D721Med (cell line): ENCODE measurements at regions not wholly inside any gene's neighbourhood (a gene's known extent, or its start where the extent isn't known, plus 50 kb on each side); places are given as distances from the start of the nearest gene placed in this dataset.

Source experiments
- DNase-seq: peaks from one replicate; pipeline ENCODE4 v3.0.0; 2011; ENCODE audit warnings: low spot score; ENCODE audit not compliant: insufficient read length
- FAIRE-seq: peaks from 2 replicates; lab custom pipeline; 2011; peaks lifted over from hg19 to GRCh38; lab: Jason Lieb, UNC
- TF ChIP-seq, protein P1 (sequence below): IDR thresholded peaks from 2 replicates; pipeline ENCODE4 v1.5.1; 2012; ENCODE audit warnings: mild to moderate bottlenecking, control low read depth; ENCODE audit not compliant: insufficient read depth; ENCODE audit errors: missing control alignments

DNA sequence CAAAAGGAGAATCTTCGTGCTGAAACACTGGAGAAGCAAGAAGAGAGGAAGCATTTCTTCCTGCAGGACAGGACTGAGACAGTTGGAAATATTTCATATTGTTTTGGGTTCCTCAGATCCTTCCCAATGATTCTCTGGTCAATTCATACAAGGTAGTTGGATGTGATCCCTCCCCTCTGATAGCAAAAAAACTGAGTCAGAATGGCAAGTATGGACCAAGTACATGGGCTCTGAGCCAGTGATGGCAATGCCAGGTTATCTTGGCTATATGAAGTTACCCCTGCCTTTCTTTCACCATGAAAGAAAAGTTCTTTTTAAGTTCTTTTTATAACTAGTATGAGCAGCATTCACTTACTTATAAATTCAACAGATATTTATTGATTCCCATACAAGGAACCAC is 124.4 kb upstream of the PTPRZ1 start:
- FAIRE-seq = no peak
- no peak for DNase-seq
- TF ChIP-seq, protein P1, sequence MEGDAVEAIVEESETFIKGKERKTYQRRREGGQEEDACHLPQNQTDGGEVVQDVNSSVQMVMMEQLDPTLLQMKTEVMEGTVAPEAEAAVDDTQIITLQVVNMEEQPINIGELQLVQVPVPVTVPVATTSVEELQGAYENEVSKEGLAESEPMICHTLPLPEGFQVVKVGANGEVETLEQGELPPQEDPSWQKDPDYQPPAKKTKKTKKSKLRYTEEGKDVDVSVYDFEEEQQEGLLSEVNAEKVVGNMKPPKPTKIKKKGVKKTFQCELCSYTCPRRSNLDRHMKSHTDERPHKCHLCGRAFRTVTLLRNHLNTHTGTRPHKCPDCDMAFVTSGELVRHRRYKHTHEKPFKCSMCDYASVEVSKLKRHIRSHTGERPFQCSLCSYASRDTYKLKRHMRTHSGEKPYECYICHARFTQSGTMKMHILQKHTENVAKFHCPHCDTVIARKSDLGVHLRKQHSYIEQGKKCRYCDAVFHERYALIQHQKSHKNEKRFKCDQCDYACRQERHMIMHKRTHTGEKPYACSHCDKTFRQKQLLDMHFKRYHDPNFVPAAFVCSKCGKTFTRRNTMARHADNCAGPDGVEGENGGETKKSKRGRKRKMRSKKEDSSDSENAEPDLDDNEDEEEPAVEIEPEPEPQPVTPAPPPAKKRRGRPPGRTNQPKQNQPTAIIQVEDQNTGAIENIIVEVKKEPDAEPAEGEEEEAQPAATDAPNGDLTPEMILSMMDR = no peak

DNA sequence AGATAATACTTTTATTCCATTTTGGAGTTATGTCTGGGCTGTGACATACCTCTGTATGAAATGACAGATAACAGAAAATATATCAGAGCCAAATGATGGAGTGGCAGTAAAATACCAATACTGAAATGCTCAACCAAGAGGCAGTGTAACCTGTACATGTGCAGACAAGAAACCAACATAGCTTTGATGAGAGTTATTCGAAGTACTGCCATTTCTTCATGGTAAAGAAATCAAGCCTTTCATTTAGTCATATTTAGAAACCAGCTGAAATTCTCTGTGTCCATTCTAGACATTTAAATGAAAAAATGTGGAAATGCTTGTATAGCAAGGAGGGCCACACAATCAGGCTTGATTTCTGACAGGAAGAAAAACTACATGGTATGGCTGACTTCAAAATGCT is 127.1 kb upstream of the PTPRZ1 start:
- FAIRE-seq = no peak
- TF ChIP-seq, protein P1 = no peak

DNA sequence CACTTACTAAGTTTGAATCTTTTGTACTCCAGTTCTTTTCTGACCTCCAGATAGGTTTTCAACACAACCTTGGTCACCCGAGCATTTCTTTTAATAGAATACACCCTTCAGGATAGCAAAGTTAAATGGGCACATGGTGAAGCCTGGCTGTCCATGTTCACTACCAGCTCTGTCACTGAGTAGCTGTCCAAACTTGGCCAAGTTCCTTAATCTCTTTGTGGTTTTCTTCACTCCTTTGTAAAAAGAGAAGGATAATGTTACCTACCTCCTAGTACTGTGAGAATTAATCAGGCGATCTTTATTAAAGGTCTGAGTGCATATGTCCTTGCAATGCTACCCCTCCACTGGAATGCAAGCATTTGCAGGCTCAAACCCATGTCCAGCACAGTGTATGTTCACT is 128.1 kb upstream of the PTPRZ1 start:
- TF ChIP-seq, protein P1 = no peak
- FAIRE-seq (no peak), DNase-seq (no peak)

More for the DNA sequence above, 127.1 kb upstream of the PTPRZ1 start:
- DNase-seq = no peak

DNA sequence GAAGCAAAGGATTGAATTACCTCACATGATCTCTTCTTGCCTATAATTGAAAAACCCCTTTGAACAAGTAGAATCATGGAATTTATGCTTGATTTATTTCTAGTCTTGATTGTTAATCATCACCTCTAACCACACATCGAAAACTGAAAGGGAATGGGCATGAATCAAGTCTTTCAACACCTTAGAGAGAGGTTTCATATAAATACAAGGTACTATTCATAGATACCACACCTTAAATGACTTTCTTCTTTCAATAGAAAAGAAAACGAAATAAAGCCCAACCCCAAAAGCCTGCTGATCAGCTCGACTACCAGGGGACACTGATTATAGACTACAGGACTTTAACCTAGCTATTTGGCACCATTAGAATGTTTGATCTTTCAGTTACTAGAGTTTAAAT is 128.6 kb upstream of the PTPRZ1 start:
- no peak for DNase-seq
- FAIRE-seq = no peak
- TF ChIP-seq, protein P1 = no peak

DNA sequence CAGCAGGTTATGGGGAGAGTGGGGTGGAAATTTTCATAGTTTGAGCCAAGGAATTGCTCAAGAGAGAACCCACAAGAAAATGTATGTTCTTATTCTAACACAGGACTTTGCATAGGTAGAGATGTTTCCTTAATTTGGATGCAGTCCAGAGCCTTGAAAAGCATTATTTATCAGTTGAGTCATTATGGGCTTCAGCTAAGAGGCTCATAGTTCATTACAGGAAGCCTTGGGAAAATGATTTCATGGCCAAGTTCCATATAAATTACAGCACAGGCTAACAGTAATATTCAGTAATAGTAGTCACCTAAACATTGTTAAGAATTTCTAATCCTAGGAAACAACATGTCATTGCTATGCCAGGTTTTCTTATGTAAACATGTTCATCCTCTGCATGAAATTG is 131.1 kb upstream of the PTPRZ1 start:
- no peak for DNase-seq
- FAIRE-seq = no peak
- TF ChIP-seq, protein P1 = no peak

DNA sequence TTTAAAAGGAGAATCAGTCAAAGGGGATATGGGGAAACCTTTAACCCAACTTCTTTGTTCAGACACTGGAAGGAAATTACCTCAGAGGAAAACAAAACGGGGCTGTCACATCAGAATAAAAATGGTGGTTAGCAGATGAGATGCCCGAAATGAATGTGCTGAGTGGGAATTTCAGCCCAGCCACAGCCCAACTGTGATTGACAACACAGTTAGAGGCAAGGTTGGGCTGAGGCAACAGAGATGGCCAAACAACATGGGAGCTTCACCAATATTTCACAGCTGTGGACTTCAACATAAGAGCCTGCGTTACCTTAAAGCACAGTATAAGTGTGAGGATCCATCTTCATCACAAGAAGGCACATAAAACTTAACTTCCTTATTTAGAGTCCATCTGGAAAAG is 133.5 kb upstream of the PTPRZ1 start:
- DNase-seq (no peak), FAIRE-seq (no peak)
- TF ChIP-seq, protein P1 = no peak

DNA sequence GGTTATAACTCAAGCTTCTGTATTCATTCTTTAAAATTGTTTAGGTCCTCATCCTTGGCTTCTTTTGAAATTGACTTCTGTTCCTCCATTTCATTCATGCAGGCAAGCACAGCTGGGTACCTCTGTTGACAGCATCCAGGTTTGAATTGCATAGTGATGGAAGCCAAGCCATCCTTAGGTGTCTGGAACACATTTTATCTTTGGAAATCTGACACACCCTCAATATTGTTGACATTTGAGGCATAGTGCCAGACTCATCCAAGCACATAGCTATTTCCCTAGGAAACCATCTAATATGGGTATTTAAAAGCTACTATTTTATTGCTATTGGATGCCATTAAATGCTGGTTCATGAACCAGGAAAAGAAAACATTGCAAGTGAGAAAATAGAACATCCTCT is 142.1 kb upstream of the PTPRZ1 start:
- TF ChIP-seq, protein P1 = no peak
- DNase-seq = no peak
- FAIRE-seq = no peak
